Omental fat pad (tissue), 1 donor: ENCODE measurements at regions not wholly inside any gene's neighbourhood (a gene's known extent, or its start where the extent isn't known, plus 50 kb on each side); places are given as distances from the start of the nearest gene placed in this dataset.
"Not testable (repeated sequence)": the region's sequence is repeated elsewhere in the genome, so short reads cannot be mapped to it uniquely, and the experiment has no call there.

Source experiments
- ATAC-seq: fragments of 150-250 bp; one replicate; pipeline ENCODE4 v1.9.1; 2016; ENCODE audit warnings: mild to moderate bottlenecking, moderate library complexity; ENCODE audit not compliant: low FRiP score
- DNase-seq: peaks from one replicate; pipeline ENCODE4 v3.0.0-alpha.2; 2019; ENCODE audit warnings: low spot score

GRCh38 chr21:9011916-9012315 is 1509.5 kb upstream of the TPTE start:
- ATAC-seq, DNase-seq: not testable (repeated sequence)

- not testable (repeated sequence) for ATAC-seq, DNase-seq
Measured at GRCh38 chr21:9013502-9014242, 1507.7 kb upstream of the TPTE start.

GRCh38 chr21:9014243-9014734 is 1507.1 kb upstream of the TPTE start:
- ATAC-seq, DNase-seq: not testable (repeated sequence)

- ATAC-seq, DNase-seq: not testable (repeated sequence)
Measured at GRCh38 chr21:9015483-9016197, 1505.7 kb upstream of the TPTE start.

GRCh38 chr21:9017206-9017605 is 1504.2 kb upstream of the TPTE start:
- not testable (repeated sequence) for DNase-seq, ATAC-seq

GRCh38 chr21:9018731-9019253 is 1502.6 kb upstream of the TPTE start:
- DNase-seq, ATAC-seq: not testable (repeated sequence)

GRCh38 chr21:9024006-9024767 is 1497.2 kb upstream of the TPTE start:
- not testable (repeated sequence) for DNase-seq, ATAC-seq

- not testable (repeated sequence) for DNase-seq, ATAC-seq
Measured at GRCh38 chr21:9026729-9027416, 1494.5 kb upstream of the TPTE start.

GRCh38 chr21:9027417-9027800 is 1494.0 kb upstream of the TPTE start:
- not testable (repeated sequence) for DNase-seq, ATAC-seq

GRCh38 chr21:9028624-9029431 is 1492.6 kb upstream of the TPTE start:
- ATAC-seq, DNase-seq: not testable (repeated sequence)

- DNase-seq, ATAC-seq: not testable (repeated sequence)
Measured at GRCh38 chr21:9030141-9030665, 1491.2 kb upstream of the TPTE start.

GRCh38 chr21:9031482-9032374 is 1489.7 kb upstream of the TPTE start:
- DNase-seq, ATAC-seq: not testable (repeated sequence)

- not testable (repeated sequence) for ATAC-seq, DNase-seq
Measured at GRCh38 chr21:9032547-9032946, 1488.8 kb upstream of the TPTE start.

GRCh38 chr21:9033295-9033694 is 1488.1 kb upstream of the TPTE start:
- not testable (repeated sequence) for DNase-seq, ATAC-seq

- not testable (repeated sequence) for DNase-seq, ATAC-seq
Measured at GRCh38 chr21:9034491-9035200, 1486.7 kb upstream of the TPTE start.

- not testable (repeated sequence) for DNase-seq, ATAC-seq
Measured at GRCh38 chr21:9035225-9035624, 1486.2 kb upstream of the TPTE start.
